DND-41 (cell line): ENCODE measurements at regions not wholly inside any gene's neighbourhood (a gene's known extent, or its start where the extent isn't known, plus 50 kb on each side); places are given as distances from the start of the nearest gene placed in this dataset.

Experiments used
- CTCF ChIP-seq: IDR thresholded peaks from 2 replicates; pipeline ENCODE4 v1.5.1; 2012; ENCODE audit warnings: borderline replicate concordance, low read length, moderate library complexity, mild to moderate bottlenecking; ENCODE audit not compliant: poor library complexity, severe bottlenecking; ENCODE audit errors: extremely low read depth
- EZH2 ChIP-seq: IDR thresholded peaks from 3 replicates; pipeline ENCODE4 v1.6.1; 2012; ENCODE audit warnings: borderline replicate concordance, low read depth, mild to moderate bottlenecking, moderate library complexity, low read length, inconsistent platforms; ENCODE audit not compliant: severe bottlenecking

GRCh38 chr21:41611441-41611840, 103.5 kb upstream of the TMPRSS2 start:
- no peak for TF ChIP-seq CTCF
- no peak for TF ChIP-seq EZH2
